Fibroblast of lung (primary cell): ENCODE measurements at regions not wholly inside any gene's neighbourhood (a gene's known extent, or its start where the extent isn't known, plus 50 kb on each side); places are given as distances from the start of the nearest gene placed in this dataset.

Source experiments
- DNase-seq, 2 donors: peaks; one replicate each; pipeline versions ENCODE4 v3.0.0 to v3.0.0-alpha.2; 2010; ENCODE audit warnings: low read depth in 2 of 2
- H2AFZ ChIP-seq: 2 replicates; pipeline ENCODE4 v1.5.1; 2012; ENCODE audit warnings: low read length, control low read depth, inconsistent platforms
- H3K27ac ChIP-seq: 2 replicates; pipeline ENCODE4 v1.5.1; 2011; ENCODE audit warnings: low read length, control low read depth; ENCODE audit not compliant: insufficient read depth
- H3K27me3 ChIP-seq: 2 replicates; pipeline ENCODE4 v1.5.1; 2011; ENCODE audit warnings: mild to moderate bottlenecking, low read length; ENCODE audit not compliant: control insufficient read depth, insufficient read depth
- H3K36me3 ChIP-seq: 2 replicates; pipeline ENCODE4 v1.5.1; 2011; ENCODE audit warnings: low read length; ENCODE audit not compliant: control insufficient read depth, insufficient read depth
- H3K4me1 ChIP-seq: 2 replicates; pipeline ENCODE4 v1.5.1; 2011; ENCODE audit warnings: low read length; ENCODE audit not compliant: control insufficient read depth, insufficient read depth; ENCODE audit errors: extremely low read depth
- H3K4me2 ChIP-seq: 2 replicates; pipeline ENCODE4 v1.5.1; 2011; ENCODE audit warnings: low read length, control low read depth; ENCODE audit not compliant: insufficient read depth; ENCODE audit errors: extremely low read depth
- H3K4me3 ChIP-seq, 4 experiments: fragments of 200-600 bp in 1 of 4; sonication (generic) in 1 of 4; replicated peaks in 1 of 4; 2 replicates each; pipeline ENCODE4 v1.5.1; 2011 to 2016; ENCODE audit warnings: low read length in 4 of 4, low read depth in 3 of 4, mild to moderate bottlenecking in 3 of 4, control low read depth in 2 of 4, inconsistent platforms in 1 of 4, mixed read lengths in 1 of 4; ENCODE audit not compliant: insufficient read depth in 1 of 4; ENCODE audit errors: control extremely low read depth in 1 of 4
- H3K79me2 ChIP-seq: 2 replicates; pipeline ENCODE4 v1.5.1; 2012; ENCODE audit warnings: mild to moderate bottlenecking, low read length, inconsistent platforms; ENCODE audit not compliant: control insufficient read depth, insufficient read depth
- H3K9ac ChIP-seq: 2 replicates; pipeline ENCODE4 v1.5.1; 2011; ENCODE audit warnings: mild to moderate bottlenecking, low read length, control low read depth; ENCODE audit not compliant: insufficient read depth
- H3K9me3 ChIP-seq: 2 replicates; pipeline ENCODE4 v1.5.1; 2012; ENCODE audit warnings: low read depth, low read length; ENCODE audit not compliant: control insufficient read depth, insufficient read depth
- H4K20me1 ChIP-seq: 2 replicates; pipeline ENCODE4 v1.5.1; 2011; ENCODE audit warnings: low read length; ENCODE audit not compliant: control insufficient read depth, insufficient read depth; ENCODE audit errors: extremely low read depth
- CTCF ChIP-seq, 2 donors: IDR thresholded peaks in 1 of 2; conservative IDR thresholded peaks in 1 of 2; 1 replicate in 1 of 2; 2 replicates in 1 of 2; pipeline ENCODE4 v1.5.1; 2011 to 2012; ENCODE audit warnings: low read length in 2 of 2, control low read depth in 1 of 2, inconsistent platforms in 1 of 2, low read depth in 1 of 2, mild to moderate bottlenecking in 1 of 2
- EZH2 ChIP-seq: IDR thresholded peaks from 2 replicates; pipeline ENCODE4 v1.5.1; 2012; ENCODE audit warnings: low read length, control low read depth, mild to moderate bottlenecking; ENCODE audit errors: missing control alignments

- Histone ChIP-seq H3K9me3 (no peaks in the 10 kb centered on the region), H2AFZ (no peak overlapping the region), H3K9ac (no peak overlapping the region), H3K27me3 (no peaks in the 10 kb centered on the region), H3K4me1 (no peaks in the 10 kb centered on the region), H3K36me3 (no peaks in the 10 kb centered on the region), H3K4me3 (no peak overlapping the region), H3K4me2 (no peak overlapping the region), H3K79me2 (no peaks in the 10 kb centered on the region), H3K27ac (no peak overlapping the region), H4K20me1 (no peaks in the 10 kb centered on the region)
- TF ChIP-seq EZH2, result no peak
- TF ChIP-seq CTCF (conservative IDR thresholded peaks at IDR 0.05 in 1 of 2, IDR thresholded peaks at IDR 0.05 in 1 of 2; ENCODE audit: low read depth in 1 of 2, low read length in 2 of 2), result no peak
- no peak for DNase-seq
Measured at GRCh38 chr1:189609167-189609566, 868.5 kb downstream of the BRINP3 start.

- Histone ChIP-seq H3K4me3 (no peak overlapping the region), H3K79me2 (no peaks in the 10 kb centered on the region), H3K27ac (no peak overlapping the region), H4K20me1 (no peaks in the 10 kb centered on the region), H3K4me2 (no peak overlapping the region), H3K4me1 (no peaks in the 10 kb centered on the region), H3K9ac (no peak overlapping the region), H3K27me3 (no peaks in the 10 kb centered on the region), H3K9me3 (no peaks in the 10 kb centered on the region), H2AFZ (no peak overlapping the region), H3K36me3 (no peaks in the 10 kb centered on the region)
- peak; percentile 5 to 53 for DNase-seq
- TF ChIP-seq EZH2, result no peak
- no peak for TF ChIP-seq CTCF (conservative IDR thresholded peaks at IDR 0.05 in 1 of 2, IDR thresholded peaks at IDR 0.05 in 1 of 2; ENCODE audit: low read depth in 1 of 2, low read length in 2 of 2)
Measured at GRCh38 chr1:189616893-189617292, 860.8 kb downstream of the BRINP3 start.

GRCh38 chr1:189619682-189620332, 857.9 kb downstream of the BRINP3 start:
- DNase-seq, result peak; percentile 86 to 93
- Histone ChIP-seq H3K4me2 (no peak overlapping the region), H4K20me1 (no peaks in the 10 kb centered on the region), H3K4me3 (no peak overlapping the region), H3K9ac (no peak overlapping the region), H3K4me1 (no peaks in the 10 kb centered on the region), H2AFZ (no peak overlapping the region), H3K9me3 (no peaks in the 10 kb centered on the region), H3K27ac (no peak overlapping the region), H3K27me3 (no peaks in the 10 kb centered on the region), H3K79me2 (no peaks in the 10 kb centered on the region), H3K36me3 (no peaks in the 10 kb centered on the region)
- TF ChIP-seq EZH2 (no peak), CTCF (conservative IDR thresholded peaks at IDR 0.05 in 1 of 2, IDR thresholded peaks at IDR 0.05 in 1 of 2; ENCODE audit: low read depth in 1 of 2, low read length in 2 of 2) (no peak)
